GM12872 (cell line): ENCODE measurements at regions not wholly inside any gene's neighbourhood (a gene's known extent, or its start where the extent isn't known, plus 50 kb on each side); places are given as distances from the start of the nearest gene placed in this dataset.

Experiments
- CTCF ChIP-seq: IDR thresholded peaks from 3 replicates; pipeline ENCODE4 v1.5.1; 2011; ENCODE audit warnings: low read depth, mild to moderate bottlenecking, low read length, moderate library complexity; ENCODE audit not compliant: insufficient read depth

DNA sequence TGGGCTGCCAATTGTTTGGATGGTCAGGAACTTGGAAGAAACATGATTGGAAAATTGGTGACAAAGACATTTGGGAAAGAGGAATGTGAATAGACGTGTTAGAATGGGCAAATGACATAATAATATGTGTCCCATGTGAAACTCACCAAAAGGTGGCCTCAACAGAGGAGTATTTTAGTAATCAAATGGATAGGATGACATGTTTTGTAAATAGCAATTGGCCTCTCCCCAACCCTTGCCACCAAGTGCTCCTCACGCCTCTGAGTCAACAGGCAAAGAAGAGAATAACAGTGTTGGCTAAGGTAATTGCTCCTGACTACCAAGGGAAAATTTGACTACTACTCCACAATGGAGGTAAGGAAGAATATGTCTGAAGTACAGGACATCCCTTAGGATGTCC is 81.4 kb downstream of the ATXN7L3B start:
- TF ChIP-seq CTCF, result no peak

DNA sequence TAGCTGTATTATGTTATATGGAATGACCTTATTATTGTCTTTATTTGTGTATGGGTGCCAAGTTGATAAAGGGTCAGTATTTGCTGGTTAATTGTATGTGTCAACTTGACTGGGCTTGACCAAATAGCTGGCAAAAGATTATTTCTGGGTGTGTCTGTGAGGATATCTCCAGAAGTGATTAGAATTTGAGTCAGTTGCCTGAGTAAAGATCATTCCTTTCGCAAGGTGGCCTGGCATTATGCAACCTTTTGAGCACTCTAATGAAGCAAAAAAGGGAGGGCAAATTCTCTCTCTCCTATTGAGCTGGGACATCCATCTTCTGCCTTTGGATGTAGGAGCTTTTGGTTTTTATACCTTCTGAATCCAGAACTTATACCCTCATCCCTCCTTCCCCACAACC is 82.2 kb downstream of the ATXN7L3B start:
- no peak for TF ChIP-seq CTCF

DNA sequence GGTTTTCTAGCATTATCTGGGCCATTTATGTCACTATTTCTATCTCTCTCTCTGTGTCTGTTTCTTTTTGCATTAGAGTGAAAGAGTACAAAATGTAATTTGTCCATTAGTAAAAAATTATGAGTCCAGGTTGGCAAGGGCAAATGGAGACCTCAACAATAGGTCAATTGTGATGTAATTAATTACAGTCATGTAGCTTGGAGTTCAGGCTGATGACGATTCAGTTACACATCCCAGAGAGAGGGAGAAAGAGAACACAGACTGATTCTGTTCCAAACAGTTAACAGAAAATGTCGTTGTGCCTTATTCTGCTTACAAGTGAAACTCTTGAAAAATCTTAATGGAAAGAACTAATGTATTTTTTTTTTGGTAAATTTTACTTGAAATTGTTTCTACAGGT is 83.3 kb downstream of the ATXN7L3B start:
- no peak for TF ChIP-seq CTCF

GRCh38 chr12:74624201-74624600 is 86.6 kb downstream of the ATXN7L3B start:
- no peak for TF ChIP-seq CTCF

DNA sequence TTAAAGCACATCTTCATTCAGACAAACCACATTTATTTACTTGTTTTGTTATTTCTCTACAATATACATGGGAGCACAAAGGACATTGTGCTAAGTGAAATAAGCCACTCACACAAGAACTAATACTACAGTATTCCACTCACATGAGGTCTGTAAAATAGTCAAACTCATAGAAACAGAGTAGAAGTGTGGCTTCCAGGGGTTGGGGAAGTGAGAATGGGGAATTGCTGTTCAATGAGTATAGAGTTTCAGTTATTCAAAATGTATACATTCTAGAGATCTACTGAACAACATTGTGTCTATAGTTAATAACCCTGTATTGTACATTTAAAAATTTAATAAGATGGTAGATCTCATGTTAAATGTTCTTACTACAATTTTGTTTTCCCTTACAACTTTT is 88.8 kb downstream of the ATXN7L3B start:
- no peak for TF ChIP-seq CTCF

- TF ChIP-seq CTCF, result no peak
These were observed 103.6 kb downstream of the ATXN7L3B start for GRCh38 chr12:74641262-74641661.

DNA sequence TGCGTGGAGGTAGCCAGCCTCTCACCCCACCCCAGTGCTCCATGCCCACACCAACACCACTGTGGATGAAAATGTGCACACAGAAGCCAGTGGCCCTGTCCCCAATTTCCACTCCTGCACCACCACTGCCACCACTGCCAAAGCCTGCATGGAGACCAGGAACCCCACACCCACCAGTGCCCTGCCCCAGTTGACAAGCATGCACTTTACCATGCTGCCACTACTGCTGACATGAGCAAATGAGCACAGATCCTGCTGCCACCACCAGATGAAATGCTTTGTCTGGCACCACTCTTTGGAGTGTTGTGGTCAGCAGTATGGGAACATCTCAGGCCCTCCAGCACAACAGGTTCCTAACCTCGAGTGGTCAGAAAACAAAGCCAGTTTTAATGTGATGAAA is 104.1 kb downstream of the ATXN7L3B start:
- TF ChIP-seq CTCF, result no peak

- TF ChIP-seq CTCF, result no peak
These were observed 107.0 kb downstream of the ATXN7L3B start for GRCh38 chr12:74644681-74645080.
